Brain pericyte (primary cell): ENCODE measurements at regions not wholly inside any gene's neighbourhood (a gene's known extent, or its start where the extent isn't known, plus 50 kb on each side); places are given as distances from the start of the nearest gene placed in this dataset.
"Not testable (repeated sequence)": the region's sequence is repeated elsewhere in the genome, so short reads cannot be mapped to it uniquely, and the experiment has no call there.

Source experiments
- DNase-seq: peaks from one replicate; pipeline ENCODE4 v3.0.0-alpha.2; 2012; ENCODE audit warnings: low read depth, low spot score

DNA sequence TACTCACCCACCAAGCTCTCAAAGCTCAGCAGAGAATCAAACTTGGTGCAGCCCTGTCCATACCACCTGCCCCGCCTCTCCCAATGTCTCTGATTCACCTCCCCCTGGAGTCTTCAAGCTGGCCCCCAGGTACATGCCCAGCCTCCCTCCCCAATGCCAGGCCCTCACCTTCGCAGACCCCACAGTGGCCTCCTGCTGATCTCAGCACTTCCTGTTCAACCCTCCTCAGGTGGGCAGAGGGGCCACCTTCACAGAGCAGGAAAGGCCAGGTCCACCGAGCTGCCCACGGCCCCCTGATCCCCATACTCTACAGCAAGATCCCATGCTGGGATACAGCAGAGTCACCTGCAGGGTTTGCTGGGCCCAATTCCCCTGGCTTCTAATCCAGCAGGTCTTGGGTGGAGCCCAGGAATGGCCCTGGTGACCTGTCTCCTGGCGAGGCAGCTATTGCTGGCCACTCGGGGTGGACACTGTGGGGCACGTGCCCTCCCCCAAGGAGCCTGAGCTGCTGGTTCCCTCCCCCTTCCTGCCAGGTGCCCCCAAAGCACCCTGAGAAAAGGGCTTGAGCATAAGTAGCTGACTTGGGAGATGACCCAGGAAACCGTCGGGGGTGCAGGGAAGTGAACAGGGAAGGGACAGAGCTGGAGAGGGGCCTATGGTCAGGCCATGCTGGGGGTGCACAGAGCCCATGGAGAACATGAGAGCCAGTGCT, 150.7 kb downstream of the BRD1 start:
- DNase-seq: no peak

DNA sequence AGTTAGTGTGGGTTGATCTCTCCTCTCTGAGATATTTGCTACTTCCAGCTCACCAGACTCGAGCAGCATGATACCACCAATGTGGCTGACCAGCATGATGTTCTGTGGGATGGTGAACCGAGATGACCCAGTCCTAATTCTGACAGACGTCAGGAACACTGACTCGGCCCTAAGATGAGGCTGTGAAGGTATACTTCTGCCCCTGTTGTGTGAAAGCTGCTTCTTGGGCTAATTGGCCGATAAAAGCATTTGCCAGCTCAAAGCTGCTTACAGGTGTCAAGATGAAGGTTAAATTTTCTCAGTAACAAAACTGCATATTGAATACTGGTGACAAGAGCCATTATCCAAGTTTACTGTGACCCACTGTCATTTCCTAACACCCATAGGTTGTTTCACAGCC, 151.4 kb downstream of the BRD1 start:
- DNase-seq: no peak

DNA sequence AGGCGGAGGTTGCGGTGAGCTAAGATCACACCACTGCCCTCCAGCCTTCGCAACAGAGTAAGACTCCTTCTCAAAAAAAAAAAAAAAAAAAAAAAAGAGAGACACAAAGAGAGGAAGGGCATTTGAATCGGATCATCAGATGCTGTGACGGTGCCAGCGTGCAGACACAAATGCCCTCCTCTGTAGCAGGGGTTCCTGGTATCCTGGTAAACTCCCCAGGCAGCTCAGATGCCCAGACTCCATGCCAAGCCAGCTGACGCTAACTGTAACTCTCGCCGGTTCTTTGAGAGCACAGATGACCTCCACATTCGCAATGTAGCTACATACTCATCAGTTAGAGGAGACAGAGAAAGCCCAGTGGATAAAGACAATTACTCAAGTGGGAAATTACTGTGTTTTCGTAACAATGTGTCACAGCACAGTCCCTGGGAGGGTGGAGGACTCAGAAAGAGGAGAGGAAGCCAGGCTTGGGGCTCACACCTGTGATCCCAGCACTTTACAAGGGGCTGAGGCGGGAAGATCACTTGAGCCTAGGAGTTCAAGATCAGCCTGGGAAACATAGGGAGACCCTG, 153.1 kb downstream of the BRD1 start:
- no peak for DNase-seq

DNA sequence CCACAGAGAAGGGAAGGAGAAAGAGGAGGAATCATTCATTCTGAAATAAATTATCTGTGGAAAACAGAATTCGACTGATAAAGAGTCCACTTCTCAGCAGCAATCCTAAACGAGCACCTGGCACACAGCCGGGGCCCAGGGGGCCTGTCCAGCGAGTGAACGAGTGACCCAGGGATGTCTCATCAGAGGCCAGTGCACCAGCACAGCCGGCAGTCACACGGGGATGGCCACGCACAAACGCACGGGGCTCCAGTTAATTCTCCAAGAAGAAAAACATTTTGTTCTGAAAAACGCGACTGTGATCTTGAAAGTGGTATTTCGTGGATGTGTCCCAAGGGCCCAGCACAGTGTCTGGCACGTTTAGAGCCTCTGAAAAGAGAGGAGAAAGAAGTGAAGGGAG, 154.6 kb downstream of the BRD1 start:
- DNase-seq: no peak

DNA sequence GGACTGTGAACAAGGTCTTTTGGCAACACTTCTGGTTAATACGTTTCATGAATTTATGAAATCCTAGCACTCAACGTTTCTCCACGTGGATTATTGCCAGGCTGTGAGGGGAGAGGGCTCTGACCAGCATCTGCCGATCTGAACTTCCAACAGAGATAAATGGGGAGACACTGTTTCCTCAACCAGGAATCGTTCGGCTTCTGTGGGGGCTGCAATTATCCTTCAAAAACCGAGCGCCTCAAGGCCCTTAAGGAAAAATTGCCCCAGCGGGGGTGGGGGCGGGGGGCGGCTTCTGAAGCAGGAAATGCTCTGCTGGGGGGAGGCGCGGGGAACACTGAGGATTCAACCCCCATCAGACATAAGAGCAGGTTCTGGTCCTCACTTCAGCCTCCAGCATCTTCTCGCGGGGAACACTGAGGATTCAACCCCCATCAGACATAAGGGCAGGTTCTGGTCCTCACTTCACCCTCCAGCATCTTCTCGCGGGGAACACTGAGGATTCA, 155.6 kb downstream of the BRD1 start:
- DNase-seq: no peak

DNA sequence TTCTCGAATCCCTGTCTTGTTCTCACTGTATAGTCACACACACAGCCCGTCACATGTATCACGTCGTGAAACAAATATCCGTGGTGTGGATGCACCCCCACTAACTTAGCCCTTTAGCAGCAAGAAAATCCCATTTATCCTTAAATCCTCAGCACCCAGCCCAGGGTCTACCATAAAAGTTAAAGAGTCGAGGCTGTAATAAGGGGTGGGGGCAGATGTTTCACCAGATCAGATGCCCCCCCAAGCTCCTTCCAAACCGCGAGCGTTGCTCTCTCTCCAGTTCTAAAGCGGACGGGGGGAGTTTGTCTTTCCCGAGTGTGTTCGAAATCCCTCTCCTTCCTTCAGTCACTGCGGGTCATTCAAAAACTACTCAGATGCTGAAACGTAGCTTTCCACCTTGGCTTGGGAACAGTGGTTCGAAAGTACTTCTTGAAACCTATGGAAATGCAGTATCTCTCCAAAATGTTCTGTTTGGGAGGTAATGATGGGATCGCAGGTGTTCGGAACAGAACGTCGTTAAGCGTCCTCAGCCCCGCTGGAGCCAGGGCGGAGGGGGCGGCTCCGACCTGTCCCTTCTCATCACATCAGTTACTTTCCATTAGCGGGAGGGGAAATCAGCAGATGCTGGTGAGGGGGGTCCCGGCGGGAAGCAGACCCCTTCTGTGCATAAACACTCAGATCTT, 156.2 kb downstream of the BRD1 start:
- no peak for DNase-seq

DNA sequence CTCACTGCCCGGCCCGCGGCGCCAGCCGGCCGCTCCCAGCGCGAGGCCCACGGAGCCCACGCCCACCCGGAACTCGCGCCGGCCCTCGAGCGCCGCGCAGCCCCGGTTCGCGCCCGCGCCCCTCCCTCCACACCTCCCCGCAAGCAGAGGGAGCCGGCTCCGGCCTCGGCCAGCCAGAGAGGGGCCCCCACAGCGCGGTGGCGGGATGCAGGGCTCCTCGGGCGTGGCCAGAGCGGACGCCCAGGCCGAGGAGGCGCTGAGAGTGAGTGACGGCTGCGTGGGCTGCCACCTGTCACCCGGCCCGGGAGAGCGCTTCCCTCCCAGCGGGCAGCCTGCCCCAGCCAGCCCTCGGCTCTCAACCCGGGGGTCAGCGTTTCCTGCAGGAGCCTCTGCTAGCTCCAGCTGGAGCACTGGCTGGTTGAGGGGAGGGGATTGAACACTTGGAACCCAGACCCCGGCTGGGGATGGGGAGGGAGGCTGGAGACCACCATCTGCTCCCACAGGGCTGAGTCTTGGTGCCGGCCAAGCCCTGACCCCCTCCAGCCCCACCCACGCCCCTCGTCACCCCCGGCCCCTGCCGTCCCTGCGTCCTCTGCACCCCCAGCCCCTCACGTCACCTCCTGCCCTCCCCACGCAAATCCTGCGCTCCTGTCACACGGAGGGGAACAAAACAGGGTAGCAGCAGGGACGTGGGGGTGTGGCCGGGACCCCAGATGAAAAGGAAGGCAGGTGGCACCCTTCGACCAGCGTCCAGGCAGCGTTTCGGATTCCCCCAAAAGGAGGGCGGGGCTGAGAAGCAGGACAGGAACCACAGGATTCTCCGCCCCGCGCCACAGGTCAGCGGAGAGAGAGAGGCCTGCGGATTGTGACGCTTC, 157.0 kb downstream of the BRD1 start:
- no peak for DNase-seq

DNA sequence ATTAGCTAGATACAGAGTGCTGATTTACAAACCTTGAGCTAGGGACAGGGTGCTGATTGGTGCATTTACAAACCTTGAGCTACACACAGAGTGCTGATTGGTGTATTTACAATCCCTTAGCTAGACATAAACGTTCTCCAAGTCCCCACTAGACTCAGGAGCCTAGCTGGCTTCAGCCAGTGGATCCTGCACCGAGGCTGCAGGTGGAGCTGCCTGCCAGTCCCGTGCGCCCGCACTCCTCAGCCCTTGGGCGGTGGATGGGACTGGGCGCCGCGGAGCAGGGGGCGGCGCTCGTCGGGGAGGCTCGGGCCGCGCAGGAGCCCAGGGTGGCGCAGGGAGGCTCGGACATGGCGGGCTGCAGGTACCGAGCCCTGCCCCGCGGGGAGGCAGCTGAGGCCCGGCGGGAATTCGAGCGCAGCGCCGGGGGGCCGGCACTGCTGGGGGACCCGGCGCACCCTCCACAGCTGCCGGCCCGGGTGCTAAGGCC, 157.7 kb downstream of the BRD1 start:
- not testable (repeated sequence) for DNase-seq

DNA sequence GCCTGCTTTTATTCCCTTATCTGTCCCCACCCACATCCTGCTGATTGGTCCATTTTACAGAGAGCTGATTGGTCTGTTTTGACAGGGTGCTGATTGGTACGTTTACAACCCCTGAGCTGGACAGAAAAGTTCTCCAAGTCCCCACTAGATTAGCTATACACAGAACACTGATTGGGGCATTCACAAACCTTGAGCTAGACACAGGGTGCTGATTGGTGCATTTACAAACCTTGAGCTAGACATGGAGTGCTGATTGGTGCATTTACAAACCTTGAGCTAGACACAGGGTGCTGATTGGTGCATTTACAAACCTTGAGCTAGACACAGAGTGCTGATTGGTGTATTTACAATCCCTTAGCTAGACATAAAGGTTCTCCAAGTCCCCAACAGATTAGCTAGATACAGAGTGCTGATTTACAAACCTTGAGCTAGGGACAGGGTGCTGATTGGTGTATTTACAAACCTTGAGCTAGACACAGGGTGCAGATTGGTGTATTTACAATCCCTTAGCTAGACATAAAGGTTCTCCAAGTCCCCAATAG, 158.2 kb downstream of the BRD1 start:
- not testable (repeated sequence) for DNase-seq

DNA sequence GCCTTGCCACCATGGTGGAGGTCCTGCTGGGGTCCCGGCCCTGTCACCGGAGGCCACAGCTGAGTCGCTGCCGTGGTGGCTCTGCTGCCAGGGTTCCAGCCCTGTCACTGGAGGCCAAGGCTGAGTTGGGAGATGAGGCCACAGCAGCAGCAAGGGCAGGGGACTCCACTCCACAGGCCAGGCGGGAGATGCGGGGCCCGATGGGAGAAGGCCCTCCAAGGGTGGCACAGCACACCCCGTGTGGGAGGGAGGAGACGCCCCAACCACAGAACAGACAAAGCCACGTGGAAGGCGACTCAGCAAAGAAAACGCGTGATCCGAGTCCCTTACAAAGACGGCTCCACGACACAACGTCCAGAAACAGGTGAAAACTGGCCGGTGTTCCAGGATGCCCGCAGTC, 159.3 kb downstream of the BRD1 start:
- no peak for DNase-seq

DNA sequence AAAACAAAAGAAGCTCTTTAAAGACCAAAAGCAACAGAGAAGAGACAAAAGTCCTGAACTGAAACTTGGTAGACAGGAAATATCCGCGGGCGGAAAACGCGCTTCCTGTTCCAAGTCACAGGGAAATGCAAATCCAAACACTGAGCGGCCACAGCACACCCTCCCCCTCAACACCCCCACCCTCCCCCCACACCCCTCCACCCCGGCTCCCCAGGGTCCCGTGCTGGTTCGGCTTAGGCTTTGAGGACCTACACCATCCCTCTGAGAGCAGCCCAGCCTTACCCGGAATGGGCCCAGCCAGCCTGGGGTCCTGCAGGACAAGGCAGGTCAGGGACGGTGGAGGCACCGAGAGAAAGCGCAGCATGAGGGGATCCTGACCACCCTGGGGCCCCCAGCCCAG, 160.4 kb downstream of the BRD1 start:
- no peak for DNase-seq

DNA sequence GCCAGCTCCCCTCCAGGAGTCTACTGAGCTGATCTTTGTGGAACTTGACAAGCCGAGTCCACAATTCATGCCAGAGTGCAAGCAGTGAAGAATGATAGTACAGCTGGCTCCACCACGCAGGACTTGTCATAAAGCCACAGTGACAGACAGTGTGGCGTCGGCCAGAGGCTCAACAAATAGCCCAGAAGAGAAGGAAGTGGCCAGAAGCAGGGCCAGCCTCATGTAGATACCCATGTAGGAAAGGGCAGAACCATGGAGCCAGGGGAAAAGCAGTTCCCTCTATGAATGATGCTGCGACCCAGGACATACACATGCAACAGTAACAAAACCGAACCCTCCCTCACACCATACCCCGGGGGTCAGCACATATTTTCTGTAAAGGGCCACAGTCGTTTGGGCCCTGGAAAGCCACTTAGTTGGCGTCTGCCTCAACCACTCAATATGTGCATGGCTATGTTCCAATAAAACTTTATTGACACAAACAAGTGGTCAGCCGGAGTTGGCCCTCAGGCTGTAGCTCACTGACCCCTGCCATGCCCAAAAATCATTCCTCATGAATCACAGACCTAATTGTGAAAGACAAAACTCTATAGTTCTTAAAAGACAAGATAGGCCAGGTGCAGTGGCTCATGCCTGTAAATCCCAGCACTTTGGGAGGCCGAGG, 161.4 kb downstream of the BRD1 start:
- DNase-seq: no peak

DNA sequence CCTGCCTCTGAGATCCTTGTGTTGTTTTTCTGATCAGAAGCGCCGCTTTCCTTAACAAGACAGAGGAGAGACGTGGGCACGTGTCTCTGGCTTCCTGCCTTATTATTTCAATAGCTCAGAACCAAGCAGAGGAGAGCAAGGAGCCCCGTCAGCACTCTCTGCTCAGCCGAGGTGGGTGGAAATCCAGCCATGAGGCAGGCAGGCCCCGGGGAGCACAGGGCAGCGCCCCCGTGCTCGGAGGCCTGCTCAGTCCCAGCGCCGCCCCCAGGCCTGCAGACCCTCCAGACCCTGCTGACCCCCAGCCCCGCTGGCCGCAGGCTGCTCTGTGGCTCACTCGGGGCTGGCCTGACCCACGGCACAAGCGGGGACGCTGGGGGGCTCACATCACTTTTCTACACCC, 162.8 kb downstream of the BRD1 start:
- DNase-seq: no peak

DNA sequence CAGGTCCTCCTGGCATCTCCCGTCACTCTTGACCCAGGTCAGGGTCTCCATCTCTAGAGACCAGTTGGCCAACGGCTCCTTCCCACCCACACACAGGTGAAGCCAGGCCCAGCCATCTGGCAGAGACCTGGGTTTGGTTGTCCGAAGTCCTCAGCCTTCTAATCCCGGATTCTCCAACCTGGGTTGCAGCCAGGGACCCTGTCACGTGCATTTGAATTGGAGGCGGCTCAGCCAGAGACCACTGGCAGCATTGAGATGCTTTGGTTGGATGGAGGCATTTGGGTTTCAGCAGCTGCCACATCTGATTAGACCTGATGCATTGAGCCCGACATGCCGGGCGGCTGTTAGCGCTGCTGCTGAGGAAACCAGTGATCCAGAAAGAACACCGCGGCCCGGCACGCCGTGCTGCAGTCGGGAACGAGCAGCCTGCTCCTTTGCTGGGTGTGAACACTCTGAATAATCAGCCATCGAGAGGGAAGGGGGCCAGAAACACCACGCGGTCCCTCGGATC, 163.2 kb downstream of the BRD1 start:
- DNase-seq: no peak

DNA sequence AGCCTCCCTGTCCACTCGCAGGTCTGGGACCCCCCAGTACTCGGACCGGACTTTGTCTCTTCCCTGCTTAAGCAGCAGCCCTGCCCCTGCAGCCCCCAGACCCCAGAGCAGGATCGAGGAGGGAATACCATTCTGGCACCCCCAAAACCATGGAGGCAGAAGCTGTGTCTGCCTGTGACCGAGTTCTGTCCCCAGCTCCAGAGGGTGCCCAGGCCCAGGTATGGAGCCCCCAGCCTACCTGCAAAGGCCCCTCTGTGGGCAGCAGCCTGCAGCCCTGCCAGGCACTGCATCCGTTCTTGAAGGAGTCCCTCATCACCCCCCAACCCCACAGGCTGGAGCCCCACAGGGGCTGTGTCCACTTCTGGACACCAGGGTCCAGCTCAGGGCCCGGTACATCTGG, 163.8 kb downstream of the BRD1 start:
- DNase-seq: no peak

DNA sequence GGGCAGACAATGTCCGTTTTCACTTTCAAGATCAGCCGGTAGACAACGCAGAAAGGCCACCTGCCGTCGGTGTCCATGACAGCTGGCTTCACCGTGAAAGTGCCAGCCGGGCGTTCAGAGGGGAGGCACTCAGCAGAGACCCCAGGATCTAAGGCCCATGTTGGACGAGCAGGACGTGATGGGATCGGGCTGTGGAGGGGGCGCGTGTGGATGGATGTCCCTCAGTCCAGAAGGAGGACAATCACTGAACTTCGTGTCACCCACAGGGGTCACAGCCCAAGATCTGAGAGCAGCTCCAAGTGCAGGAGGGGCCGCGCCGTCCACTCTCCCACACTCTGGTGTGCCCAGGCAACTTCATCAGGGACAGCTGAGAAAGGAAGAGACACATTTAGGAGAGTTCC, 164.4 kb downstream of the BRD1 start:
- no peak for DNase-seq

DNA sequence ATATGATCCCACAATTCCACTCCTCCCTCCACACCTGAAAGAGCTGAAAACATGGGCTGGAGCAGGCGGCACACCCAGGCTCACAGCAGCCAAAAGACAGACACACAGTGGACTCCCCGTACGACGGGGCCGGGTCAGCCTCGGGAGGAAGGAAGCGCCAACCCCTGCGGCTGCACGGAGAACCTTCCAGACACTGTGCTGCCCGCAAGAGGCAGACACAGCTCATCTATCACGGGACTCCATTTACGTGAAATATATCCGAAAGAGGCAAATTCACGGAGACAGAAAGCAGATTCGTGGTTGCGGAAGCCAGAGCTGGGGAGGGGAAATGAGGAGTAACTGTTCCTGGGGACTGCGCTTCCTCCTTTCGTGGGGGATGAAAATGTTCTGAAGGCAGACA, 165.0 kb downstream of the BRD1 start:
- DNase-seq: no peak

DNA sequence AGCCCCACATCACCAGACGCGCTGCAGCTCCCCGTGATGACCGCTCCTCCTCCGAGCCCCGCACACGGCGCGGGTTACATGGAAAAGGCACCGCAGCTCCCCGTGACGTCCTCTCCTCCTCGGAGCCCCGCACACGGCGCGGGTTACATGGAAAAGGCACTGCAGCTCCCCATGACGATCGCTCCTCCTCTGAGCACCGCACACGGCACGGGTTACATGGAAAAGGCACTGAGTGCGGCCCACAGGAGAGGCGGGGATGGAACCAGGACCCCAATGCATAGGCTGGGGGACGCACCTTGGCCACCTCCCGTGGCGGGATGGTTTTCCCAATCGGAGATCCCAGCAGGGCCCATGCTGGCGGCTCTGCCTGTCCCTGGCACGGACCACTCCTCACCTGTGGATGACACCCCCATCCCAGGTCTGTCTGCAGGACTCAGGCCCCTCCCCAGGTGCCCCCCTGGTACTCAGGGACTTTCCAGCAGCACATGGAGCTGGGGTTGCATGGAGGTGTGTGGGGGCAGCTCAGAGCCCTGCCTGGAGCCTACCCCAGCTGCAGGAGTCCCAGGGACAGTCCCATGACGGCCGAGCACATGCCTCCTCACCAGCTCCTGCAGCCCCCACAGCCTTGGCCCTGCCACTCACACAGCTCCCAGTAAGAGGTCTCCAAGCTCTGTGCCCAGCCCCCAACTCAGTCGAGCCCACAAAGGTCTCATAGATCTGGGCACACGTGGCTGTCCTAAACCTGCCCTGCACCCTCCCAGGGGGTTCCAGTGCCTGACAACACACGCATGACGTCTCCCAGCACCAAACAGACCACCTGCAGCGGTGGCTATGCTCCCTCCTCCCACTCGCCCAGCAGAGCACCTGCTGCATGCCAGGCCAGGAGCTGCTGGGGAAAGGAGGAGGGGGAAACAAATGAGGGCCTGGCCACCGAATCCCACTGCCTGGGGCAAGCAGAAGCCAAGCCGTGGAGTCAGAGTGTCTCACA, 166.6 kb downstream of the BRD1 start:
- no peak for DNase-seq

DNA sequence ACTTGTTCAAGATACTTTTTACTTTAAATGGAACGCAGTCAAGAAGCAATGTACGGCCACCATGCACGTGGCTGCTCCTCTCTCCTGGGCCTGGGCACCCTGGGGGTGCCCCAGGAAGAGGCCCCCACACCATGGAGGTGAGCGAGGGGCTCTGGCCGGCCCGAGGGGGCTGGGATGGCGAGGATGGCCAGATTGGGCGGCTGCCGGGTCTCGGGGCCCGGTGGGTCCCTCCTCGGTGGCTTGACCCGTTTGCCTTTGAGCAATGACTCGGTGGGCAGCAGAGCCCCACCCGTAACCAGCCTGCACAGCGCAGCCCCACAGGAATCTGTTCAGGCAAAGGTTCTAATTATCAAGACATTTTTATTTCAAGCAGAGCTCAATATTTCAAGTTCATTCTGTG, 167.4 kb downstream of the BRD1 start:
- DNase-seq: no peak

DNA sequence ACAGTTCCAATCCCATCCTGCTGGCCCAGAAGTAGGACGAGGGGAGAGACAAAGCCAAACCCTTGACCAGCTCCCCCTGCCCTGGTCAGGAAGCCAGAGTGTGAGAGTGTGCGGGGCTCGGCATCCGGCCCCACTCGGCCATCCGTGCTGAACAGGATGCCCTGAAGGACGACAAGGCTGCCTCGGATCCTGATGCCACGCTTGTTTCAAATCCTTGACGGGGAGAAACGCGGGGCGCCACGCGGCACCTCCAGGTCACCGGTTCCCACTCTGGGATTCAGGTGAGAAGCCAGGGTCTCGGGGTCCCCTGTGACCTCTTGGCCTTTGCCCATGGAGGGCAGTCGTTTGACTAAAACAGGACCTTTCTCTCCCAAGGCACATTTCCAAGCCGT, 167.8 kb downstream of the BRD1 start:
- DNase-seq: no peak
